Mucosa of descending colon (tissue), 3 donors: ENCODE measurements at regions not wholly inside any gene's neighbourhood (a gene's known extent, or its start where the extent isn't known, plus 50 kb on each side); places are given as distances from the start of the nearest gene placed in this dataset.

Experiments
- ATAC-seq: fragments of 200-7000 bp; cut with Tn5 transposase; one replicate; pipeline ENCODE4 v1.9.1; 2020; ENCODE audit warnings: mild to moderate bottlenecking, moderate library complexity
- DNase-seq, 3 donors: peaks; one replicate each; pipeline ENCODE4 v3.0.0-alpha.2; 2020
- H3K36me3 ChIP-seq: fragments of 200-600 bp; one replicate; pipeline ENCODE4 v1.8.0; 2021; ENCODE audit warnings: low read depth, mild to moderate bottlenecking
- H3K4me1 ChIP-seq: fragments of 200-600 bp; one replicate; pipeline ENCODE4 v1.8.0; 2021; ENCODE audit warnings: low read depth, mild to moderate bottlenecking
- H3K4me3 ChIP-seq: fragments of 200-600 bp; one replicate; pipeline ENCODE4 v1.8.0; 2021; ENCODE audit warnings: mild to moderate bottlenecking
- H3K9me3 ChIP-seq: fragments of 200-600 bp; one replicate; pipeline ENCODE4 v1.8.0; 2021; ENCODE audit warnings: mild to moderate bottlenecking
- intact Hi-C, 2 donors: fragments of 100-400 bp; cut with DNase I in 1 of 2; cut with micrococcal nuclease in 1 of 2; formaldehyde crosslinking; loops; one replicate each; pipeline versions ENCODE4 v1.11.0 to v1.11.1; 2022; cut with DNase I, micrococcal nuclease
- TF ChIP-seq, protein P1 (sequence below): fragments of 200-600 bp; IDR thresholded peaks from one replicate; pipeline ENCODE4 v1.8.0; 2022; ENCODE audit warnings: antibody characterized with exemption, mild to moderate bottlenecking
- donor health status: DM: no; HTN: no; CAD: no; lungs with moderate emphysema.
- donor health status: DM: no; HTN: no; CAD: no.
- donor health status: DM: no; HTN: yes; CAD: no.

DNA sequence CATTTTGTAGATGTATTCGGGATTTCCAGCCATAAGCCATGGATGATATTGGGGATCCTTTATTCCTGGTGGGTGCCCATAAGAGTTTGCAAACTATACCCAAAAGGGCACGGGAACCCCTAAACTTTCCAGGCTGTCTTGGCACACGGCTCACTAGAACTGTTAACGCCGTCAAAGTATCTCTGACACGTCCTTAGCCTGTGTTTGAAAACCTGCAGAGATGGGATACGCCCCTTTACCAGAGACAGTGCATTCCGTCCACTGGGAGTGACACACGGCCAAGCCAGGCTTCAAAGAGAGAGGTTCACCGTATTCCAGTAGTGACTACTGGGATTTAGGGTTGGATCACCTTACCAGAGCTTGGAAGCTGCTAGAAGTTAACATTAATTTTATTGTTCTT lies 95.0 kb downstream of the THBS2 start:
- no peak for DNase-seq
- TF ChIP-seq, protein P1, sequence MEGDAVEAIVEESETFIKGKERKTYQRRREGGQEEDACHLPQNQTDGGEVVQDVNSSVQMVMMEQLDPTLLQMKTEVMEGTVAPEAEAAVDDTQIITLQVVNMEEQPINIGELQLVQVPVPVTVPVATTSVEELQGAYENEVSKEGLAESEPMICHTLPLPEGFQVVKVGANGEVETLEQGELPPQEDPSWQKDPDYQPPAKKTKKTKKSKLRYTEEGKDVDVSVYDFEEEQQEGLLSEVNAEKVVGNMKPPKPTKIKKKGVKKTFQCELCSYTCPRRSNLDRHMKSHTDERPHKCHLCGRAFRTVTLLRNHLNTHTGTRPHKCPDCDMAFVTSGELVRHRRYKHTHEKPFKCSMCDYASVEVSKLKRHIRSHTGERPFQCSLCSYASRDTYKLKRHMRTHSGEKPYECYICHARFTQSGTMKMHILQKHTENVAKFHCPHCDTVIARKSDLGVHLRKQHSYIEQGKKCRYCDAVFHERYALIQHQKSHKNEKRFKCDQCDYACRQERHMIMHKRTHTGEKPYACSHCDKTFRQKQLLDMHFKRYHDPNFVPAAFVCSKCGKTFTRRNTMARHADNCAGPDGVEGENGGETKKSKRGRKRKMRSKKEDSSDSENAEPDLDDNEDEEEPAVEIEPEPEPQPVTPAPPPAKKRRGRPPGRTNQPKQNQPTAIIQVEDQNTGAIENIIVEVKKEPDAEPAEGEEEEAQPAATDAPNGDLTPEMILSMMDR: no peak
- Histone ChIP-seq H3K9me3 (no peaks in the 10 kb centered on the region), H3K4me1 (no peaks in the 10 kb centered on the region), H3K36me3 (no peaks in the 10 kb centered on the region), H3K4me3 (no peak overlapping the region)
- no peak for ATAC-seq
- intact Hi-C loops: no loop called here

DNA sequence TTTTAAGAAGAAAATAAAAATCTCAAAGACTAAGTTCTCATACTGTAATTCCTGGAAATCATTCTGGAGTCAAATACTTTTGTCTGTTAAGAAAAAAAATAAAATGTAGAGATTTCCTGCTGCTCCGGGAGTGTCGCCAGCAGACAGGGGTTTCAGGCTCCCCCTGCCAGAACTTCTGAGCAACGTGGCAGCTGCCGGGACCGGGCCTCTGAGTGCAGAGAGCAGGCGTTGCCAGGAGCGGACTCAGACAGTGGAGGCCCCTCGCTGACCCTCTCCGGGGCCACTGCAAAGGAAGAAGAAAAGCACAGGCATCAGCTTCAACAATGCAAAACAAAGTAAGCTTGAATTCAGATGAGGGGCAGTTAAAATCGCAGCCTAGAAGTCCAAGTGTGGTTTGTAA lies 95.5 kb downstream of the THBS2 start:
- ATAC-seq: no peak
- DNase-seq: peak in 2 of 3 donors; percentile 18 to 50

GRCh38 chr6:169157197-169158148 lies 96.2 kb downstream of the THBS2 start:
- Histone ChIP-seq H3K36me3 (no peaks in the 10 kb centered on the region), H3K9me3 (no peaks in the 10 kb centered on the region), H3K4me3 (no peak overlapping the region), H3K4me1 (no peaks in the 10 kb centered on the region)
- ATAC-seq (no peak), DNase-seq (no peak)
- TF ChIP-seq, protein P1: no peak
- intact Hi-C loops: no loop called here

More for the DNA sequence above, 95.5 kb downstream of the THBS2 start:
- TF ChIP-seq, protein P1: no peak
- intact Hi-C loops: no loop called here
- Histone ChIP-seq H3K36me3 (no peaks in the 10 kb centered on the region), H3K9me3 (no peaks in the 10 kb centered on the region), H3K4me1 (no peaks in the 10 kb centered on the region), H3K4me3 (no peak overlapping the region)

DNA sequence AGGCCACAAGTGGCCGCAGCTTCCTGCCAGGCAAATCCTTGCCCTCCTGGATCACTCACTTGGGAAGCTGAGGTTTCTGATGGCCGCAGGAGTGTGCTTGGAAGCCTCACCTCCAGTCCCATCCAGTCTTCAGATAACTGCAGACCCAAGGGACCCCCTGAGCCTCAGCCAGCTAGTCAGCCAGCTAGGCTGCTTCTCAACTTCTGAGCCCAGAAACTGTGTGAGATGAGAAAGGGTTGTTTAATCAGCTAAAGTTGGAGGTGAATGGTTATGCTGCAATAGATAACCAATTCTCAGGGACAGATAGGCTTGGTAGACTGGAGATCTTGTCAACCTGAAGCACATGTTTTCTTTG lies 96.9 kb downstream of the THBS2 start:
- intact Hi-C loops: no loop called here
- Histone ChIP-seq H3K9me3 (no peaks in the 10 kb centered on the region), H3K36me3 (no peaks in the 10 kb centered on the region), H3K4me3 (no peak overlapping the region), H3K4me1 (no peaks in the 10 kb centered on the region)
- ATAC-seq (no peak), DNase-seq (no peak)
- TF ChIP-seq, protein P1: no peak

DNA sequence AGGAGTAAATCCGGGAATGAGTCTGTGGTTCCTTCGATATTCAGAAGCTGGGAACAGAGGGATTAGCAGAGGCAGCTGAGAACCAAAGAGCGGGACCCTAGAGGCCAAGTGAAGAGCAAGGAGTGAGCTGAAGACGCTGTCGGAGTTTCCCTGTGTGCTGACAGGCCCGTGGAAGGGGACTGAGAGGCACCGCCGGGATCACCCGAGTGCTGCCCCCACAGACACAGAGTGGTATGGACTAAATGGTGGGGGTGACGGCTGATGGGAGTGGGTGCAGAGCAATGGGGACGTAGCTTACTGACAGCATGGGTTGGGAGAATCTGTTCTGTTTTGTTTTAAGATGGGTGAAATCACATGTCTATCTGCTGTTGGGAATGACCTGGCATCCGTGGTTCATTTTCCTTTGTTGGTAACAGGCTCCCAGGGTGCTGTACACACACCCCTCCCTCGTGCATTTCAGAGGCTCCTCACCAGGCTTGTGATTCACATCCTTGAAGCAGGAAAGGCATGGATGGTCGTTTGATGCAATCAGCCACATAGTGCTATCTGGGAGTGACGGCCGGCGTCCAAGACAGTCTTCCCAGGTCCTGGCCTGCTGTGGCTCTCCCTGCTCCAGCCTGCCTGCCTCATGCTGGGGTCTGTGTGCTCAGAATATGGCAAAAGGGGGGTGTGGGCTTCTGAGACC lies 97.4 kb downstream of the THBS2 start:
- Histone ChIP-seq H3K4me1 (no peaks in the 10 kb centered on the region), H3K36me3 (no peaks in the 10 kb centered on the region), H3K9me3 (no peaks in the 10 kb centered on the region), H3K4me3 (no peak overlapping the region)
- TF ChIP-seq, protein P1: no peak
- ATAC-seq: no peak
- DNase-seq: no peak
- intact Hi-C loops: no loop called here
